HL-60 (cell line): ENCODE measurements at regions not wholly inside any gene's neighbourhood (a gene's known extent, or its start where the extent isn't known, plus 50 kb on each side); places are given as distances from the start of the nearest gene placed in this dataset.
"Not testable (repeated sequence)": the region's sequence is repeated elsewhere in the genome, so short reads cannot be mapped to it uniquely, and the experiment has no call there.

Source experiments
- DNase-seq, 2 experiments: peaks; one replicate each; pipeline ENCODE4 v3.0.0-alpha.2; 2010 to 2020; ENCODE audit warnings: low read depth in 1 of 2, low spot score in 1 of 2
- H3K27ac ChIP-seq: fragments of 250-450 bp; sonication (Bioruptor Pico); replicated peaks from 2 replicates; pipeline ENCODE4 v1.5.1; 2020; ENCODE audit warnings: mild to moderate bottlenecking, moderate library complexity
- H3K27me3 ChIP-seq: fragments of 250-450 bp; sonication (Bioruptor Pico); 2 replicates; pipeline ENCODE4 v1.5.1; 2021; ENCODE audit warnings: mild to moderate bottlenecking, moderate library complexity; ENCODE audit not compliant: insufficient read depth, poor library complexity, severe bottlenecking
- H3K4me3 ChIP-seq: replicated peaks from 2 replicates; pipeline ENCODE4 v1.5.1; 2011; ENCODE audit warnings: mild to moderate bottlenecking, control low read depth, low read length; ENCODE audit not compliant: insufficient read depth
- GABPA ChIP-seq: IDR thresholded peaks from 2 replicates; pipeline ENCODE4 v1.6.1; 2012; ENCODE audit warnings: low read depth
- POLR2AphosphoS5 ChIP-seq: IDR thresholded peaks from 2 replicates; pipeline ENCODE4 v1.6.1; 2012; ENCODE audit warnings: low read depth
- REST ChIP-seq: IDR thresholded peaks from 2 replicates; pipeline ENCODE4 v1.6.1; 2012; ENCODE audit warnings: low read depth; ENCODE audit not compliant: insufficient replicate concordance
- SPI1 ChIP-seq: IDR thresholded peaks from 2 replicates; pipeline ENCODE4 v1.6.1; 2012; ENCODE audit warnings: low read depth, mild to moderate bottlenecking, borderline replicate concordance
- TF ChIP-seq, protein P1 (sequence below): IDR thresholded peaks from one replicate; pipeline ENCODE4 v1.5.1; 2011; ENCODE audit warnings: low read length, control low read depth, inconsistent platforms; ENCODE audit not compliant: insufficient read depth

- H3K4me3 ChIP-seq: no peak overlapping the region
- no peak overlapping the region for H3K27ac ChIP-seq
- H3K27me3 ChIP-seq: no peaks in the 10 kb centered on the region
- TF ChIP-seq POLR2AphosphoS5: no peak
- TF ChIP-seq REST: no peak
- TF ChIP-seq SPI1: no peak
- no peak for TF ChIP-seq GABPA
- TF ChIP-seq, protein P1, sequence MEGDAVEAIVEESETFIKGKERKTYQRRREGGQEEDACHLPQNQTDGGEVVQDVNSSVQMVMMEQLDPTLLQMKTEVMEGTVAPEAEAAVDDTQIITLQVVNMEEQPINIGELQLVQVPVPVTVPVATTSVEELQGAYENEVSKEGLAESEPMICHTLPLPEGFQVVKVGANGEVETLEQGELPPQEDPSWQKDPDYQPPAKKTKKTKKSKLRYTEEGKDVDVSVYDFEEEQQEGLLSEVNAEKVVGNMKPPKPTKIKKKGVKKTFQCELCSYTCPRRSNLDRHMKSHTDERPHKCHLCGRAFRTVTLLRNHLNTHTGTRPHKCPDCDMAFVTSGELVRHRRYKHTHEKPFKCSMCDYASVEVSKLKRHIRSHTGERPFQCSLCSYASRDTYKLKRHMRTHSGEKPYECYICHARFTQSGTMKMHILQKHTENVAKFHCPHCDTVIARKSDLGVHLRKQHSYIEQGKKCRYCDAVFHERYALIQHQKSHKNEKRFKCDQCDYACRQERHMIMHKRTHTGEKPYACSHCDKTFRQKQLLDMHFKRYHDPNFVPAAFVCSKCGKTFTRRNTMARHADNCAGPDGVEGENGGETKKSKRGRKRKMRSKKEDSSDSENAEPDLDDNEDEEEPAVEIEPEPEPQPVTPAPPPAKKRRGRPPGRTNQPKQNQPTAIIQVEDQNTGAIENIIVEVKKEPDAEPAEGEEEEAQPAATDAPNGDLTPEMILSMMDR: no peak
- DNase-seq: no peak
Observed at GRCh38 chr2:2773692-2774091, 442.6 kb upstream of the MYT1L start.

DNA sequence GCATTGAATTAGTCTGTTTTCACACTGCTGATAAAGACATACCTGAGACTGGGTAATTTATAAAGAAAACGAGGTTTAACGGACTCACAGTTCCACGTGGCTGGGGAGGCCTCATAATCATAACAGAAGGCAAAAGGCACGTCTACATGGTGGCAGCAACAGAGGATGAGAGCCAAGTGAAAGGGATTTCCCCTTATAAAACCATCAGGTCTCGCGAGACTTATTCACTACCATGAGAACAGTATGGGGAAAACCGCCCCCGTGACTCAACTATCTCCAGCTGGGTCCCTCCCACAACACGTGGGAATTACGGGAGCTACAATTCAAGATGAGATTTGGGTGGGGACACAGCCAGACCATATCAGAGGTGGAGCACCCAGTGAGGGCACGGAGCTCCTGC is 442.0 kb upstream of the MYT1L start:
- not testable (repeated sequence) for H3K27ac ChIP-seq, H3K27me3 ChIP-seq, H3K4me3 ChIP-seq, DNase-seq

DNA sequence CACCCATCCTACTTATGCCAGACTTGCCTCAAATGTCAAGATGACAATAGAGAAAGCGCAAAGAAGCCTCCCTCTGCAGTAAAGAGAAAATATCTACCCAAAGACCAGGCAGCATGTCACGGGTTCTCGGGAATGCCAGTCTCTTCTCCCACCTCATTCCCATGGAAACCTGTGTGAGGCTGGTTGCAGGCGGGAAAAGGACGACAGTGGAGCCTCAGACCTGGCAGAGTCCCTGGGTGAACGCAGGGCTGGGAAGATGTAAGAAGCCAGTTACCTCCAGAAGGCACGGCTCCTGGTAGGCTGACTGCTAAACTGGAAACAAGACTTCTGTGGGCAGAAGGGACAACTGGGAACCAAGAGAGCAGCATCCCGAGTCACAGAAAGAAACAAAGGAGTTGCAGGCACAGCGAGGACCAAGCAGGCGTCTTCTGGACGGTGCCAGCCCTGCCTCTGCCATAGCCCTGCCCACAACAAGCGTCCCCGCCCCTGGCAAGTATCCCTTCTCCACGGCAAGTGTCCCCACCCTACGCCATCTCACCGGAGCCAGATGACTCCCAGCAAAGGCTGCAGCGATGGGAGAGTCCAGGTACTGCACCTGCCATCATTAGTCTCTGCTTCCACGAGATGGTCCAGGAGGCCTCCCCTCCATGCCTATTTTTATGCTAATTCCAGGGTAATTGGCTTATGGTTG is 440.8 kb upstream of the MYT1L start:
- no peaks in the 10 kb centered on the region for H3K27me3 ChIP-seq
- DNase-seq: no peak
- H3K4me3 ChIP-seq: no peak overlapping the region
- no peak for TF ChIP-seq POLR2AphosphoS5
- TF ChIP-seq, protein P1: no peak
- no peak for TF ChIP-seq SPI1
- TF ChIP-seq GABPA: no peak
- no peak for TF ChIP-seq REST
- no peak overlapping the region for H3K27ac ChIP-seq

DNA sequence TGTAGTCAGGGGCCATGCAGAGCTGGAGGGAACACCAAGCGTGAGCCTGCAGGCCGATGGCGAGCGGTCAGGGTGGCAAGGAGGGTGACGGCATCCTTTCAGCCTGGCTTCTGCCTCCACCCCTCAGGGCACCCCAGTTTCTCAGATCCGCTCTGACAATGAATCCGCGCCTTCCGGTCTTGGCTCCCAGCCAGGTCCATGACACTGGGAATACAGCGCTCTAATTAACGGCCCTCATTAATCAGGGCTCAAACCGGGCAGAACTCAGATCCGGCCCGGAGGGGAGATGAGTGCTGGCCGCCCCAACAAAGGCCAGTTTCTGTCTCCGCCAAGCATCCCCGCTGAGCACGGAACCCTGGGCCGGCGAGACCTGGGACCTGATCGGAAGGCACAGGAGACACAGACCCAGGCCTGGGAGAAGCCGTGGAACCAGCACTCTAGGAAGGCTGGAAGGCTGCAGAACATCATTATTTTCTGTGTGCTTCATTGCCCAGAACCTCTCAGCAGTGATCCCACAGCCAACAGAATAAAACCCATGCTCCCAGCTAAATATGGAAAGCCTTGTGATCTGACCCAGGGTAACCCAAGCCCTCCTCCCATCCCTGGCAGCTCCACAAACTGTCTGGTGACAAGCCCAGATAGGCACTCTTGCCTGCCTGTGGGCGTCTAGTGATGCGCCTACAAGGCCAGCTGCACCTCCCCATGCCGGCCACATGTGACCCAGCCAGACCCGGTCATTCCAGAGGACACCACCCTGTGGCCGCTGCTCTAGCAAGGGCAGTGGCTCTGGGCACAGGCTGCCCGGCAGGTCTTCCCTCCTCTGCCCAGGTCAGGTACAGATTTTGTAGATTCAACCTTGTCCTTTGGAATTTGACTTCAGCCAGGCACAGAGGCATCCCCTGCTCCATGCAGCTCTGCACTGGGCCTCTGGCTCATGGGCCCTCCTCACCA is 438.7 kb upstream of the MYT1L start:
- no peak overlapping the region for H3K27ac ChIP-seq
- no peaks in the 10 kb centered on the region for H3K27me3 ChIP-seq
- TF ChIP-seq, protein P1: no peak
- TF ChIP-seq GABPA: no peak
- TF ChIP-seq POLR2AphosphoS5: no peak
- no peak for TF ChIP-seq REST
- no peak for TF ChIP-seq SPI1
- DNase-seq: no peak
- no peak overlapping the region for H3K4me3 ChIP-seq
